22Rv1 (cell line): ENCODE measurements at regions not wholly inside any gene's neighbourhood (a gene's known extent, or its start where the extent isn't known, plus 50 kb on each side); places are given as distances from the start of the nearest gene placed in this dataset.

Experiments used
- ZFX ChIP-seq: fragments of 450-650 bp; IDR thresholded peaks from 2 replicates; pipeline ENCODE4 v1.6.1; 2017; ENCODE audit warnings: antibody characterized with exemption, borderline replicate concordance
- TF ChIP-seq, protein P1 (sequence below): fragments of 450-650 bp; IDR thresholded peaks from 2 replicates; pipeline ENCODE4 v1.5.1; 2017; ENCODE audit warnings: mild to moderate bottlenecking

DNA sequence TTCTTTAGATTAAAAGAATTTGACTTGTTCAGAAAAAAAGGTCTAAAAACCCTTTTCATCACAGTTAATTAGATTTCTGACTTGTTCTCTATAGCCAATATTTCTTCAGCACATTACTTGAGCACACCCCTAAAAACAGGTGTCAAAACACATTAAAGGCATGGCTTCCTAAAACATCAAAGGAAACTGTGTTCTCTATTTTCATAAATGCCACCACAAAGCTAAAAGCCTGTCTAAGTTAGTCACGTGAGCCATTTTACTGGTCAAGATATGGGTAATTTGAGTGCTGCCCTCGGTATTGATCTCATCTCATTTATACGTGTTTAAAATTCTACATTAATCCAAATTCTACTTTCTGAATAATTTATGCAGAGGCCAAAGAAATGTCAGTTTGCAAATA is 580.5 kb downstream of the HAO1 start:
- TF ChIP-seq, protein P1, sequence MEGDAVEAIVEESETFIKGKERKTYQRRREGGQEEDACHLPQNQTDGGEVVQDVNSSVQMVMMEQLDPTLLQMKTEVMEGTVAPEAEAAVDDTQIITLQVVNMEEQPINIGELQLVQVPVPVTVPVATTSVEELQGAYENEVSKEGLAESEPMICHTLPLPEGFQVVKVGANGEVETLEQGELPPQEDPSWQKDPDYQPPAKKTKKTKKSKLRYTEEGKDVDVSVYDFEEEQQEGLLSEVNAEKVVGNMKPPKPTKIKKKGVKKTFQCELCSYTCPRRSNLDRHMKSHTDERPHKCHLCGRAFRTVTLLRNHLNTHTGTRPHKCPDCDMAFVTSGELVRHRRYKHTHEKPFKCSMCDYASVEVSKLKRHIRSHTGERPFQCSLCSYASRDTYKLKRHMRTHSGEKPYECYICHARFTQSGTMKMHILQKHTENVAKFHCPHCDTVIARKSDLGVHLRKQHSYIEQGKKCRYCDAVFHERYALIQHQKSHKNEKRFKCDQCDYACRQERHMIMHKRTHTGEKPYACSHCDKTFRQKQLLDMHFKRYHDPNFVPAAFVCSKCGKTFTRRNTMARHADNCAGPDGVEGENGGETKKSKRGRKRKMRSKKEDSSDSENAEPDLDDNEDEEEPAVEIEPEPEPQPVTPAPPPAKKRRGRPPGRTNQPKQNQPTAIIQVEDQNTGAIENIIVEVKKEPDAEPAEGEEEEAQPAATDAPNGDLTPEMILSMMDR: no peak
- no peak for TF ChIP-seq ZFX
